ENCODE measurements at regions not wholly inside any gene's neighbourhood (a gene's known extent, or its start where the extent isn't known, plus 50 kb on each side); places are given as distances from the start of the nearest gene placed in this dataset.

DNA sequence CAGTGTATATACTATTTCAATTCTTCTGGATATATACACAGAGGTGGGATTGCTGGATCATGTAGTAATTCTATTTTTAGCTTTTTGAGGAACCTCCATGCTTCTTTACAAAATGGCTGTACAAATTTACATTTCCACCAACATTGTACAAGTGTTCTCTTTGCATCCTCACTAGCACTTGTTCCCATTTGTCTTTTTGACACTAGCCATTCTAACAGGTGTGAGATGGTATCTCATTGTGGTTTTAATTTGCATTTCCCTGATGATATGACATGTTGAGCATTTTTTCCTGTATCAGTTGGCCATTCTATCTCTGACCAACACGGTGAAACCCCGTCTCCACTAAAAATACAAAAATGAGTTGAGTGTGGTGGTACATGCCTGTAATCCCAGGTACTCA, 68.1 kb upstream of the PMEPA1 start:
- H3K79me1 ChIP-seq (ENCODE audit: low read depth, low read length): no peaks in the 10 kb centered on the region
- no peak overlapping the region for H3K4me3 ChIP-seq (ENCODE audit: extremely low read depth in 1 of 4, insufficient read depth in 2 of 4, low read depth in 3 of 4, low read length in 4 of 4)
- TF ChIP-seq, protein P1, sequence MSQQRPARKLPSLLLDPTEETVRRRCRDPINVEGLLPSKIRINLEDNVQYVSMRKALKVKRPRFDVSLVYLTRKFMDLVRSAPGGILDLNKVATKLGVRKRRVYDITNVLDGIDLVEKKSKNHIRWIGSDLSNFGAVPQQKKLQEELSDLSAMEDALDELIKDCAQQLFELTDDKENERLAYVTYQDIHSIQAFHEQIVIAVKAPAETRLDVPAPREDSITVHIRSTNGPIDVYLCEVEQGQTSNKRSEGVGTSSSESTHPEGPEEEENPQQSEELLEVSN (IDR thresholded peaks at IDR 0.05): no peak
- no peak for TF ChIP-seq SUZ12 (IDR thresholded peaks at IDR 0.05; ENCODE audit: low read length)
- no peak for TF ChIP-seq CBX8 (IDR thresholded peaks at IDR 0.05; ENCODE audit: borderline replicate concordance, low read depth, low read length)
- H4K8ac ChIP-seq (ENCODE audit: extremely low read depth, insufficient read depth, low read length): no peak overlapping the region
- no peak overlapping the region for H3K14ac ChIP-seq (ENCODE audit: insufficient read length)
- H3K4me1 ChIP-seq (replicated peaks in 1 of 4; ENCODE audit: control insufficient read depth in 3 of 4, insufficient read depth in 4 of 4, low read length in 3 of 4): peaks cover 0 to 5% (median 2%) of the 10 kb centered on the region in 4 experiments; a peak in 4 of 7 replicates
- no peak overlapping the region for H3K4ac ChIP-seq (replicated peaks; ENCODE audit: insufficient read length, low read depth, low read length)
- POLR2A ChIA-PET (ENCODE audit: partially characterized antibody): no interaction called here
- DNase-seq (ENCODE audit: low read depth in 1 of 2, low spot score in 2 of 2): no peak
- no peak overlapping the region for H2BK12ac ChIP-seq (ENCODE audit: low read depth, low read length)
- H2BK5ac ChIP-seq (ENCODE audit: low read depth, low read length): no peak overlapping the region
- no peaks in the 10 kb centered on the region for H3K9me3 ChIP-seq (ENCODE audit: insufficient read depth in 2 of 2, low read depth in 1 of 2, low read length in 1 of 2)
- H4K20me1 ChIP-seq (replicated peaks in 1 of 2; ENCODE audit: control insufficient read depth in 1 of 2, insufficient read depth in 2 of 2, low read length in 2 of 2): no peaks in the 10 kb centered on the region
- no peak overlapping the region for H3K56ac ChIP-seq (replicated peaks; ENCODE audit: insufficient read length, low read depth, low read length)
- H2BK20ac ChIP-seq (ENCODE audit: low read length): no peak overlapping the region
- H3K18ac ChIP-seq (ENCODE audit: extremely low read depth, low read length): no peak overlapping the region
- H3K23me2 ChIP-seq (ENCODE audit: low read depth, low read length): peaks cover 8% of the 10 kb centered on the region; the same call in 1 of the 2 replicates
- 87% methylated on average over 2 of the region's 2 CpGs; no CpG with 5 or more reads in 1 of the 2 experiments for WGBS, 2 experiments (ENCODE audit: extremely low coverage in 1 of 2, insufficient coverage in 1 of 2, insufficient read length in 1 of 2, insufficient replicate concordance in 2 of 2, low coverage in 1 of 2, low lambda C conversion rate in 2 of 2, missing lambda C conversion rate in 1 of 2)
- no peak overlapping the region for H3K9ac ChIP-seq (replicated peaks in 1 of 4; ENCODE audit: extremely low read depth in 1 of 4, low read depth in 3 of 4, low read length in 3 of 4)
- FAIRE-seq: no peak
- H3K4me2 ChIP-seq (ENCODE audit: insufficient read depth in 1 of 2, low read depth in 2 of 2, low read length in 2 of 2): no peak overlapping the region
- no peaks in the 10 kb centered on the region for H3K36me3 ChIP-seq (ENCODE audit: control insufficient read depth in 2 of 4, insufficient read depth in 4 of 4, low read length in 3 of 4)
- no peak overlapping the region for H2AFZ ChIP-seq (ENCODE audit: low read length)
- no peak overlapping the region for H4K91ac ChIP-seq (replicated peaks; ENCODE audit: insufficient read length, low read length)
- H2BK120ac ChIP-seq (replicated peaks; ENCODE audit: low read depth, low read length): no peak overlapping the region
- H3K79me2 ChIP-seq (ENCODE audit: control insufficient read depth in 1 of 2, insufficient read depth in 2 of 2, low read length in 2 of 2): no peaks in the 10 kb centered on the region
- H2AK5ac ChIP-seq (ENCODE audit: low read depth, low read length): no peak overlapping the region
- CTCF ChIA-PET (ENCODE audit: partially characterized antibody): no interaction called here
- no peaks in the 10 kb centered on the region for H3K27me3 ChIP-seq (replicated peaks in 1 of 4; ENCODE audit: control insufficient read depth in 3 of 4, extremely low read depth in 1 of 4, insufficient read depth in 3 of 4, low read length in 3 of 4)
- no peak overlapping the region for H4K5ac ChIP-seq (ENCODE audit: insufficient read length, low read depth, low read length)
- H2BK15ac ChIP-seq (ENCODE audit: low read length): no peak overlapping the region
- H3K27ac ChIP-seq (ENCODE audit: low read depth, low read length): no peak overlapping the region
- no peak overlapping the region for H3K23ac ChIP-seq (ENCODE audit: insufficient read length)

Measured in H1 (cell line).